HG03469 (cell line): ENCODE measurements at regions not wholly inside any gene's neighbourhood (a gene's known extent, or its start where the extent isn't known, plus 50 kb on each side); places are given as distances from the start of the nearest gene placed in this dataset.
"Not testable (repeated sequence)": the region's sequence is repeated elsewhere in the genome, so short reads cannot be mapped to it uniquely, and the experiment has no call there.

Experiments
- ATAC-seq: cut with Tn5 transposase; IDR thresholded peaks from one replicate; pipeline ENCODE4 v1.9.1; 2021; ENCODE audit warnings: mild to moderate bottlenecking, moderate library complexity, moderate number of reproducible peaks; ENCODE audit not compliant: unreplicated experiment

- no peak for ATAC-seq
Observed at GRCh38 chr21:28332796-28333195, 659.9 kb downstream of the LTN1 start.

GRCh38 chr21:28325618-28326017, 667.1 kb downstream of the LTN1 start:
- ATAC-seq: no peak

- no peak for ATAC-seq
Observed at GRCh38 chr21:28324690-28325089, 668.0 kb downstream of the LTN1 start.

- no peak for ATAC-seq
Observed at GRCh38 chr21:28317177-28317950, 675.3 kb downstream of the LTN1 start.

GRCh38 chr21:28311411-28312190, 681.1 kb downstream of the LTN1 start:
- ATAC-seq: no peak

- ATAC-seq: no peak
Observed at GRCh38 chr21:28310711-28311110, 682.0 kb downstream of the LTN1 start.

- ATAC-seq: no peak
Observed at GRCh38 chr21:28310171-28310685, 682.4 kb downstream of the LTN1 start.

GRCh38 chr21:28309596-28309995, 683.1 kb downstream of the LTN1 start:
- ATAC-seq: no peak

- no peak for ATAC-seq
Observed at GRCh38 chr21:28308516-28308915, 684.2 kb downstream of the LTN1 start.

GRCh38 chr21:28299946-28300345, 692.7 kb downstream of the LTN1 start:
- ATAC-seq: no peak

GRCh38 chr21:28298251-28298672, 694.4 kb downstream of the LTN1 start:
- ATAC-seq: no peak

GRCh38 chr21:28294051-28294450, 698.6 kb downstream of the LTN1 start:
- no peak for ATAC-seq

- ATAC-seq: no peak
Observed at GRCh38 chr21:28283641-28284490, 708.8 kb downstream of the LTN1 start.

GRCh38 chr21:28282833-28283232, 709.8 kb downstream of the LTN1 start:
- no peak for ATAC-seq

GRCh38 chr21:28281357-28281756, 711.3 kb downstream of the LTN1 start:
- ATAC-seq: not testable (repeated sequence)

GRCh38 chr21:28280611-28281010, 712.1 kb downstream of the LTN1 start:
- no peak for ATAC-seq

GRCh38 chr21:28277324-28277723, 715.4 kb downstream of the LTN1 start:
- no peak for ATAC-seq

- ATAC-seq: no peak
Observed at GRCh38 chr21:28272272-28272992, 720.2 kb downstream of the LTN1 start.

- ATAC-seq: no peak
Observed at GRCh38 chr21:28269173-28269572, 723.5 kb downstream of the LTN1 start.

- no peak for ATAC-seq
Observed at GRCh38 chr21:28268685-28269084, 724.0 kb downstream of the LTN1 start.
